GM23338 (cell line): ENCODE measurements at regions not wholly inside any gene's neighbourhood (a gene's known extent, or its start where the extent isn't known, plus 50 kb on each side); places are given as distances from the start of the nearest gene placed in this dataset.

Source experiments
- CREB1 ChIP-seq: fragments of 250-450 bp; sonication (Bioruptor Pico); IDR thresholded peaks from 2 replicates; pipeline ENCODE4 v1.5.0; 2020; ENCODE audit warnings: low read depth, mild to moderate bottlenecking, moderate library complexity
- CTCF ChIP-seq, 2 experiments: fragments of 200-600 bp in 1 of 2; sonication (generic) in 1 of 2; conservative IDR thresholded peaks; 2 replicates each; pipeline versions ENCODE4 v1.5.1 to v1.6.1; 2016 to 2017; ENCODE audit warnings: antibody characterized with exemption in 2 of 2, low read depth in 2 of 2, mild to moderate bottlenecking in 2 of 2, moderate library complexity in 1 of 2
- ETS1 ChIP-seq: IDR thresholded peaks from 2 replicates; pipeline ENCODE4 v1.6.1; 2016; ENCODE audit warnings: antibody characterized with exemption
- EZH2 ChIP-seq: fragments of 200-600 bp; sonication (generic); IDR thresholded peaks from one replicate; pipeline ENCODE4 v1.8.0; 2017; ENCODE audit warnings: antibody characterized with exemption, mild to moderate bottlenecking, low read depth; ENCODE audit not compliant: unreplicated experiment
- EZH2phosphoT487 ChIP-seq: fragments of 200-600 bp; sonication (generic); IDR thresholded peaks from one replicate; pipeline ENCODE4 v1.8.1; 2018; ENCODE audit warnings: antibody characterized with exemption; ENCODE audit not compliant: unreplicated experiment
- JUNB ChIP-seq: IDR thresholded peaks from one replicate; pipeline ENCODE4 v1.6.1; 2016; ENCODE audit warnings: antibody characterized with exemption; ENCODE audit not compliant: unreplicated experiment
- NANOG ChIP-seq: IDR thresholded peaks from 2 replicates; pipeline ENCODE4 v1.6.1; 2016; ENCODE audit warnings: antibody characterized with exemption, borderline replicate concordance
- POLR2AphosphoS5 ChIP-seq: IDR thresholded peaks from 2 replicates; pipeline ENCODE4 v1.6.1; 2016; ENCODE audit warnings: antibody characterized with exemption, low read depth
- REST ChIP-seq: IDR thresholded peaks from one replicate; pipeline ENCODE4 v1.6.1; 2018; ENCODE audit warnings: antibody characterized with exemption; ENCODE audit not compliant: unreplicated experiment
- STAT1 ChIP-seq: IDR thresholded peaks from one replicate; pipeline ENCODE4 v1.6.1; 2016; ENCODE audit warnings: antibody characterized with exemption; ENCODE audit not compliant: unreplicated experiment
- ZNF114 ChIP-seq: fragments of 250-450 bp; sonication (Bioruptor Pico); IDR thresholded peaks from 2 replicates; pipeline ENCODE4 v1.5.0; 2020; ENCODE audit warnings: mild to moderate bottlenecking, moderate library complexity
- ZNF462 ChIP-seq: fragments of 250-450 bp; sonication (Bioruptor Pico); IDR thresholded peaks from 2 replicates; pipeline ENCODE4 v1.5.0; 2020; ENCODE audit warnings: mild to moderate bottlenecking, moderate library complexity

GRCh38 chr5:89864941-89865340 lies 544.6 kb downstream of the CETN3 start:
- TF ChIP-seq REST (no peak), POLR2AphosphoS5 (no peak), CTCF (conservative IDR thresholded peaks at IDR 0.05; ENCODE audit: low read depth in 2 of 2) (no peak), EZH2 (no peak), EZH2phosphoT487 (no peak), JUNB (no peak), ZNF462 (CRISPR knock-in tag) (peak; percentile 14; the same call in 1 of the 2 replicates), CREB1 (CRISPR knock-in tag) (no peak), NANOG (no peak), ZNF114 (CRISPR knock-in tag) (no peak), ETS1 (no peak), STAT1 (no peak)
